ENCODE measurements at regions not wholly inside any gene's neighbourhood (a gene's known extent, or its start where the extent isn't known, plus 50 kb on each side); places are given as distances from the start of the nearest gene placed in this dataset.
"Not testable (repeated sequence)": the region's sequence is repeated elsewhere in the genome, so short reads cannot be mapped to it uniquely, and the experiment has no call there.

GRCh38 chrX:45584717-45585116 is 384.0 kb upstream of the DIPK2B start:
- no peak overlapping the region for H3K27ac ChIP-seq
- TF ChIP-seq ZFX (IDR thresholded peaks at IDR 0.05; ENCODE audit: borderline replicate concordance): no peak
- TF ChIP-seq, protein P1, sequence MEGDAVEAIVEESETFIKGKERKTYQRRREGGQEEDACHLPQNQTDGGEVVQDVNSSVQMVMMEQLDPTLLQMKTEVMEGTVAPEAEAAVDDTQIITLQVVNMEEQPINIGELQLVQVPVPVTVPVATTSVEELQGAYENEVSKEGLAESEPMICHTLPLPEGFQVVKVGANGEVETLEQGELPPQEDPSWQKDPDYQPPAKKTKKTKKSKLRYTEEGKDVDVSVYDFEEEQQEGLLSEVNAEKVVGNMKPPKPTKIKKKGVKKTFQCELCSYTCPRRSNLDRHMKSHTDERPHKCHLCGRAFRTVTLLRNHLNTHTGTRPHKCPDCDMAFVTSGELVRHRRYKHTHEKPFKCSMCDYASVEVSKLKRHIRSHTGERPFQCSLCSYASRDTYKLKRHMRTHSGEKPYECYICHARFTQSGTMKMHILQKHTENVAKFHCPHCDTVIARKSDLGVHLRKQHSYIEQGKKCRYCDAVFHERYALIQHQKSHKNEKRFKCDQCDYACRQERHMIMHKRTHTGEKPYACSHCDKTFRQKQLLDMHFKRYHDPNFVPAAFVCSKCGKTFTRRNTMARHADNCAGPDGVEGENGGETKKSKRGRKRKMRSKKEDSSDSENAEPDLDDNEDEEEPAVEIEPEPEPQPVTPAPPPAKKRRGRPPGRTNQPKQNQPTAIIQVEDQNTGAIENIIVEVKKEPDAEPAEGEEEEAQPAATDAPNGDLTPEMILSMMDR (IDR thresholded peaks at IDR 0.05): no peak

DNA sequence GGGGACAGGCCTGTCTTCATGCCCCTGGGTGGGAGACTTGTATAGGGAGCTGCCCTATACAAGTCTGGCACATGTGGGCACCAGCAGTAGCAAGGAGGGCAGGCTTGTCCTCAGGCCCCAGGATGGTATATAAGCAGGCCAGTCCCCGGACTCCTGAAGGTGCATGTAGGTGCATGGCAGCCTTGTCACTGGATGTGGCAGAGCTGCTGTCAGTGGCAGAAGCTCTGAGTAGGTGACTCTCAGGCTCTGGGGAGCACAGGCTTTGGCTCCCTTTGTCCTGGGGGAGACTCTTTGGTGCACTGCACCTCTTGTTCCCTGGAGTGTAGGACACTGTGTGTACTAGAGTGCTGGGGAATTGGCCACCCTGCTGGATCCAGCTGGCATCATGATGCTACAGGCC is 376.7 kb upstream of the DIPK2B start:
- no peak for TF ChIP-seq ZFX (IDR thresholded peaks at IDR 0.05; ENCODE audit: borderline replicate concordance)
- TF ChIP-seq, protein P1 (IDR thresholded peaks at IDR 0.05): no peak
- H3K27ac ChIP-seq: no peak overlapping the region

DNA sequence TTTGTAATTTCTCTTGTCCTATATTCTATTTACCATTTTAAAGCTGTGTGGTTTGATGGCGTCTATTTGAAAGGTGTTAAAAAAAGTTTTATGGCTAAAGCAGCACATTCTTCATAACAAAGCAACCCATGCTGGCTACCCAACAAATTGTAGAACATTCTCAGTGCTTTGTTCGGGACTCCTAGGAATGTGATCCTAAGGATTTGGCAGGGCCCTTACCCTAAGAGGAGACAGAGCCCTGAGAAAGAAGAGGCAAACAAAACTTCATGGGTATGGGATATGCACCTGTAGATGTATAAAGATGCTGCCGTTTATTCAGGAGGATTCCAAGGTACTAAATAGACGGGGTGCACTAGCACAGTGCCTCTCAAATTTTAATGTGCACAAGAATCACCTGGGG is 370.8 kb upstream of the DIPK2B start:
- no peak overlapping the region for H3K27ac ChIP-seq
- TF ChIP-seq, protein P1 (IDR thresholded peaks at IDR 0.05): no peak
- no peak for TF ChIP-seq ZFX (IDR thresholded peaks at IDR 0.05; ENCODE audit: borderline replicate concordance)

GRCh38 chrX:45566456-45566855 is 365.8 kb upstream of the DIPK2B start:
- no peak for TF ChIP-seq ZFX (IDR thresholded peaks at IDR 0.05; ENCODE audit: borderline replicate concordance)
- TF ChIP-seq, protein P1 (IDR thresholded peaks at IDR 0.05): no peak
- H3K27ac ChIP-seq: no peak overlapping the region

DNA sequence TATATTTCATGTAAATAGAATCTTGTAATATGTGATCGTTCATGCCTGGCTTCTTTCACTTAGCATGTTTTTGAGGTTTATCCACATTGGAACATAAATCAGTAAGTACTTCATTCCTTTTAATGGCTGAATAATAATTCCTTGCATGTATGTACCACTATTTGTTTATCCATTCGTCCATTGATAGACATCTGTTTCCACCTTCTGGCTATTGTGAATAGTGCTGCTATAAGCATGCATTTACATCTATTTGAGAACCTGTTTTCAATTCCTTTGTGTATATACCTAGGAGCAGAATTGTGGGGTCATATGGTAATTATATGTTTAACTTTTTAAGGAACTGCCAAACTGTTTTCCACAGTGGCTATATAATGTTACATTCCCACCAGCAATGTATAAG is 356.7 kb upstream of the DIPK2B start:
- TF ChIP-seq, protein P1 (IDR thresholded peaks at IDR 0.05): no peak
- TF ChIP-seq ZFX (IDR thresholded peaks at IDR 0.05; ENCODE audit: borderline replicate concordance): no peak
- H3K27ac ChIP-seq: no peak overlapping the region

- no peak overlapping the region for H3K27ac ChIP-seq
- no peak for TF ChIP-seq ZFX (IDR thresholded peaks at IDR 0.05; ENCODE audit: borderline replicate concordance)
- TF ChIP-seq, protein P1 (IDR thresholded peaks at IDR 0.05): no peak
Observed at GRCh38 chrX:45554736-45555135, 354.1 kb upstream of the DIPK2B start.

GRCh38 chrX:45553417-45553816 is 352.7 kb upstream of the DIPK2B start:
- TF ChIP-seq, protein P1 (IDR thresholded peaks at IDR 0.05): no peak
- no peak for TF ChIP-seq ZFX (IDR thresholded peaks at IDR 0.05; ENCODE audit: borderline replicate concordance)
- no peak overlapping the region for H3K27ac ChIP-seq

DNA sequence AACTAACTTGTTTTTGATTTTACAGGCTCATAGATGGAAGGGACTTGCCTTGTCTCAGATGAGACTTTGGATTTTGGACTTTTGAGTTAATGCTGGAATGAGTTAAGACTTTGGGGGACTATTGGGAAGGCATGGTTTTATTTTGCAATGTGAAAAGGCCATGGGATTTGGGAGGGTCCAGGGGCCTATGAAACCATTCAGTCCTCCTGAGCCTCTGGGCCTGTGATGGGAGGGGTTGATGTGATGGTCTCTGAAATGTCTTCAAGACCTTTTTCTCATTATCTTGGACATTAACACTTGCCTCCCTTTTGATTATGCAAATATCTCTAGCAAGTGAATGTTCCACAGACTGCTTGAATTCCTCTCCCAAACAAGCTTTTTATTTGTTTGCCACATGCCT is 346.0 kb upstream of the DIPK2B start:
- not testable (repeated sequence) for H3K27ac ChIP-seq
